WERI-Rb-1 (cell line): ENCODE measurements at regions not wholly inside any gene's neighbourhood (a gene's known extent, or its start where the extent isn't known, plus 50 kb on each side); places are given as distances from the start of the nearest gene placed in this dataset.

Source experiments
- DNase-seq: peaks from one replicate; pipeline ENCODE4 v3.0.0-alpha.2; 2020
- H3K27ac ChIP-seq: fragments of 250-450 bp; sonication (Bioruptor Pico); 2 replicates; pipeline ENCODE4 v1.5.1; 2020; ENCODE audit warnings: mild to moderate bottlenecking, moderate library complexity
- H3K27me3 ChIP-seq: fragments of 250-450 bp; sonication (Bioruptor Pico); 2 replicates; pipeline ENCODE4 v1.5.1; 2021; ENCODE audit warnings: mild to moderate bottlenecking, low read depth, moderate library complexity; ENCODE audit not compliant: insufficient read depth, severe bottlenecking
- H3K36me3 ChIP-seq: fragments of 250-450 bp; sonication (Bioruptor Pico); 2 replicates; pipeline ENCODE4 v1.5.1; 2020; ENCODE audit warnings: mild to moderate bottlenecking, moderate library complexity
- H3K4me3 ChIP-seq: 2 replicates; pipeline ENCODE4 v1.5.1; 2011; ENCODE audit warnings: low read depth, mild to moderate bottlenecking, control low read depth, low read length
- H3K9me3 ChIP-seq: fragments of 250-450 bp; sonication (Bioruptor Pico); 2 replicates; pipeline ENCODE4 v1.5.1; 2021; ENCODE audit warnings: mild to moderate bottlenecking, moderate library complexity; ENCODE audit not compliant: severe bottlenecking
- TF ChIP-seq, protein P1 (sequence below): IDR thresholded peaks from 2 replicates; pipeline ENCODE4 v1.5.1; 2011; ENCODE audit warnings: low read depth, mild to moderate bottlenecking, control low read depth, inconsistent platforms, low read length

DNA sequence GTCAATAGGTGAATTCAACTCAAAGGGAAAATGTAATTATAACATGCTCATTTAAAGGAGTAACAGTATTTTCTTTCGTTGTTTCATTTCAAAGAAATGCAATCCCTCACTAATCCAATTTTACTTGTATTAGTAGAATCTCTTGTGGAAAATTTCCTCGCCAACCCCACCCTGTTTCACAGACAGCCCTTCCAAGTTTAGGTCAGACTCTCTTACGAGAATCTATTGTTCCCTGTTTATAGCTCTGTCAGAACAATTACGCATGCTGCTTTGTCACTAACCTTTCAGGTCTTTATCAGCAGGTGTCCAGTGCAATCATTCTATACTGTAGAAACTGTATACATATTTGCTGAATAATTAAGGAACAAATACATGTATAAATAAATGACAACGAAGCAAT is 657.8 kb upstream of the LINC00305 start:
- TF ChIP-seq, protein P1, sequence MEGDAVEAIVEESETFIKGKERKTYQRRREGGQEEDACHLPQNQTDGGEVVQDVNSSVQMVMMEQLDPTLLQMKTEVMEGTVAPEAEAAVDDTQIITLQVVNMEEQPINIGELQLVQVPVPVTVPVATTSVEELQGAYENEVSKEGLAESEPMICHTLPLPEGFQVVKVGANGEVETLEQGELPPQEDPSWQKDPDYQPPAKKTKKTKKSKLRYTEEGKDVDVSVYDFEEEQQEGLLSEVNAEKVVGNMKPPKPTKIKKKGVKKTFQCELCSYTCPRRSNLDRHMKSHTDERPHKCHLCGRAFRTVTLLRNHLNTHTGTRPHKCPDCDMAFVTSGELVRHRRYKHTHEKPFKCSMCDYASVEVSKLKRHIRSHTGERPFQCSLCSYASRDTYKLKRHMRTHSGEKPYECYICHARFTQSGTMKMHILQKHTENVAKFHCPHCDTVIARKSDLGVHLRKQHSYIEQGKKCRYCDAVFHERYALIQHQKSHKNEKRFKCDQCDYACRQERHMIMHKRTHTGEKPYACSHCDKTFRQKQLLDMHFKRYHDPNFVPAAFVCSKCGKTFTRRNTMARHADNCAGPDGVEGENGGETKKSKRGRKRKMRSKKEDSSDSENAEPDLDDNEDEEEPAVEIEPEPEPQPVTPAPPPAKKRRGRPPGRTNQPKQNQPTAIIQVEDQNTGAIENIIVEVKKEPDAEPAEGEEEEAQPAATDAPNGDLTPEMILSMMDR = no peak
- Histone ChIP-seq H3K36me3 (no peaks in the 10 kb centered on the region), H3K27ac (no peak overlapping the region), H3K9me3 (no peaks in the 10 kb centered on the region), H3K4me3 (no peak overlapping the region), H3K27me3 (no peaks in the 10 kb centered on the region)
- DNase-seq = no peak

DNA sequence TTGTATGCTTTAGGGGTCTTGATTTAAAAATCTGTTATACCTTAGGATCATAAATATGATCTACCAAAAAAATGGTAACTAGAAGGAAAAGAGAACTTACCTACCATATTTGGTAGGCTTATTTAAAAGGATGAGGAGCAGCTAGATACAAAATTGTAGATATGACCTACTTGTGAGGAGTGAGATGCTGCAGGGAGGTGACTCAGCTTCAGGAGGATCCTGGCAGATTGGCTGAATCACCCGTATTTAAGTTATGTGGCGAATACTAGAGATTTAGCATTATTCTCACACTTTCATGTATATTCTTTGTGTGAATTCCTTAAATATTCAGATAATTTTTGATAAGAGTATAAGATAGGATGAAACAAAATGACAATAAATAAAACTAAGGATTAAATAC is 657.3 kb upstream of the LINC00305 start:
- Histone ChIP-seq H3K4me3 (no peak overlapping the region), H3K27me3 (no peaks in the 10 kb centered on the region), H3K36me3 (no peaks in the 10 kb centered on the region), H3K9me3 (no peaks in the 10 kb centered on the region), H3K27ac (no peak overlapping the region)
- no peak for DNase-seq
- TF ChIP-seq, protein P1 = no peak

DNA sequence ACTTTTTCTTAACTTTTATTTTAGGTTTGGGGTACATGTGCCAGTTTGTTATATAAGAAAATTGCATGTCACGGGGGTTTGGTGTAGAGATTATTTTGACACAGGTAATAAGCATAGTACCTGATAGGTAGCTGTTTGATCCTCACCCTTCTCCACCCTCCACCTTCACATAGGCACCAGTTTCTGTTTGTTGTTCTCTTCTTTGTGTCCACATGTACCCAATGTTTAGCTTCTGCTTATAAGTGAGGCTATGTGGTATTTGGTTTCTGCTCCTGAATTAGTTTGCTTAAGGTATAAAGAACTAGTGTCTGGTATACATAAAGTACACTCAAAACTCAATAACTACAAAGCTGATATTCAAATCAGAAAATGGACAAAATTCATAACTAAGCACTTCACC is 654.6 kb upstream of the LINC00305 start:
- Histone ChIP-seq H3K27me3 (no peaks in the 10 kb centered on the region), H3K36me3 (no peaks in the 10 kb centered on the region), H3K9me3 (no peaks in the 10 kb centered on the region), H3K4me3 (no peak overlapping the region), H3K27ac (no peak overlapping the region)
- TF ChIP-seq, protein P1 = no peak
- no peak for DNase-seq

DNA sequence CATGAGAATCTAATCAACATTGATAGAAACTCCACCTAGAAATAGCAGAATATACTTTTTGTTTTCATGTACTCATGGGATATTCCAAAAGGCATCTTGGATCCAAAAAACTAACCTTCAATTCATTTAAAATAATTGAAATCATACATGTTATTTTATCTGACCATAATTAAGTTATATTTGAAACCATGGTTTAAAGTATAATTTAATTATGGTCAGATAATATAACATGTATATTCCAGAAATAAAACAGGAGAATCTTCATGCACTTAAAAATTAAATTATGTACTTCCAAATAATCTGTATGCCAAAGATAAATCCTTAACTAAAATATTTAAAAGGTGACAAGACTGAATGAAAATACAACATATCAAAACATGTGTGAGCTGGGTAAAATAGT is 651.3 kb upstream of the LINC00305 start:
- H3K4me3 ChIP-seq = no peak overlapping the region
- TF ChIP-seq, protein P1 = no peak
- no peaks in the 10 kb centered on the region for H3K36me3 ChIP-seq
- H3K27ac ChIP-seq = no peak overlapping the region
- no peaks in the 10 kb centered on the region for H3K9me3 ChIP-seq
- no peak for DNase-seq
- no peaks in the 10 kb centered on the region for H3K27me3 ChIP-seq

DNA sequence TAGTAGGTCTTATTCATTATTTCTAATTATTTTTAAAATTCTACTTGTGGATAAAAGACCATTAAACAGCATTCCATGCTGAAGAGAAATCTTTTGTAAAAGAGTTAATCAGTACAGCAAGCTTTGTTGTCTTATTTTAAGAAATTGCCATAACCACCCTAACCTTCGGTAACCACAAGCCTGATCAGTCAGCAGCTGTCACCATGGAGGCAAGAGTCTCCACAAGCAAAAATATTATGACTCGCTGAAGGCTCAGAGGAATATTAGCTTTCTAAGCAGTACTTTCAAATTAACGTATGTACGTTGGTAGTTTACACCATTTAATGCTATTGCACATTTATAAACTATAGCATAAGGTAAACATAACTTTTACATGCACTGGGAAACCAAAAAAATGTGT is 650.5 kb upstream of the LINC00305 start:
- H3K36me3 ChIP-seq = no peaks in the 10 kb centered on the region
- no peak for DNase-seq
- no peaks in the 10 kb centered on the region for H3K9me3 ChIP-seq
- no peaks in the 10 kb centered on the region for H3K27me3 ChIP-seq
- TF ChIP-seq, protein P1 = no peak
- H3K27ac ChIP-seq = no peak overlapping the region
- H3K4me3 ChIP-seq = no peak overlapping the region

DNA sequence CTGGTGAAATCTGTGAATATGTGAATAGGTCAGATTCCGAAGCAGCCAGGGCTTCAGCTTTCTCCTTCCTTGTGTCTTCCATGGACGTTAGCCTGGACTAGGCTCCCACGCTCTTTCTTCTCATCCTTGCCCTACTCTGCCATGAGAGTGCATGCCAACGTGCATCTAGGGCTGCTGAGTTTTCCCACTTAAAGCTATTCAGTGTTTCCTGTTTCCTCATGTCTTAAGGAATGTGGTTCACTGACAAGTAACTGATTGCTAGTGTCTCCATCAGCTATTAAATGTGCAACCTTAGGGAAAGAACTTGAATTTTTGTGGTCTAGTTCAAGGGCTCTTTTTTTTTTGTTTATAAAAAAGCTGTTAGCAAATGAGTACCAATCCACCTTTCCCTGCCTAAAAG is 642.3 kb upstream of the LINC00305 start:
- TF ChIP-seq, protein P1 = no peak
- H3K36me3 ChIP-seq = no peaks in the 10 kb centered on the region
- H3K4me3 ChIP-seq = no peak overlapping the region
- H3K9me3 ChIP-seq = no peaks in the 10 kb centered on the region
- DNase-seq = no peak
- H3K27ac ChIP-seq = no peak overlapping the region
- H3K27me3 ChIP-seq = no peaks in the 10 kb centered on the region
